ENCODE measurements at regions not wholly inside any gene's neighbourhood (a gene's known extent, or its start where the extent isn't known, plus 50 kb on each side); places are given as distances from the start of the nearest gene placed in this dataset.

DNA sequence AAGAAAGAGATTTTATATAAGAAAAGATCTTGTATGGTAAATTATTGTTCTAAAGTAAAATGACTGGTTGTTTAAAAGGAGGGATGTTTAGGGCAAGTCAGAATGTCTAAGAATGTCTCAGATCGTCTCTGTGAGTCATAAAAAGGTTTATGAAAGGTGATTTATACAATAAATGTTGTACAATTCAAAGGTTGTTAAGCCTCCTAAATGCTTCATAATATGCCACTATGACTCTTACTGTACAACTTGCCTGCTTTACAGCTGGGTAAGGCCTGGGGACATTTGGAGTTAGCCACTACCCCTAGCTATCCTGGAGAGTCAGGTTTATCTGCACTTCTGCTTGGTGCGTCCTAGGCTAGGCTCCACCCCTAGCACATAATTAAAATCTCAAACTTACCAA, 927.4 kb downstream of the FSCB start:
- TF ChIP-seq CTCF (conservative IDR thresholded peaks at IDR 0.05; ENCODE audit: low read depth, low read length) (no peak), EZH2 (IDR thresholded peaks at IDR 0.05; ENCODE audit: low read length, unreplicated experiment) (no peak), EZH2phosphoT487 (IDR thresholded peaks at IDR 0.05; ENCODE audit: borderline replicate concordance, low read length) (no peak)

Measured in PC-3 (cell line).